ENCODE measurements at regions not wholly inside any gene's neighbourhood (a gene's known extent, or its start where the extent isn't known, plus 50 kb on each side); places are given as distances from the start of the nearest gene placed in this dataset.
"Not testable (repeated sequence)": the region's sequence is repeated elsewhere in the genome, so short reads cannot be mapped to it uniquely, and the experiment has no call there.

GRCh38 chr6:141521440-141521839 is 611.3 kb upstream of the GJE1 start:
- TF ChIP-seq CTCF (conservative IDR thresholded peaks at IDR 0.05), result no peak
- H3K4me1 Mint-ChIP-seq, result no peaks in the 10 kb centered on the region

GRCh38 chr6:141513830-141514229 is 618.9 kb upstream of the GJE1 start:
- Mint-ChIP-seq H3K27ac (ENCODE audit: unreplicated experiment) (no peak overlapping the region), H3K4me3 (no peak overlapping the region), H3K36me3 (ENCODE audit: low read depth) (no peaks in the 10 kb centered on the region), H3K27me3 (ENCODE audit: low read depth) (no peaks in the 10 kb centered on the region), H3K9me3 (no peaks in the 10 kb centered on the region), H3K4me1 (no peaks in the 10 kb centered on the region)
- no peak for DNase-seq (ENCODE audit: low read depth, low spot score)
- TF ChIP-seq CTCF (conservative IDR thresholded peaks at IDR 0.05), result no peak

More at GRCh38 chr6:141521440-141521839, 611.3 kb upstream of the GJE1 start:
- H3K27me3 Mint-ChIP-seq (ENCODE audit: low read depth), result no peaks in the 10 kb centered on the region
- no peak overlapping the region for H3K4me3 Mint-ChIP-seq
- no peaks in the 10 kb centered on the region for H3K36me3 Mint-ChIP-seq (ENCODE audit: low read depth)
- peaks cover 4% of the 10 kb centered on the region for H3K9me3 Mint-ChIP-seq
- no peak overlapping the region for H3K27ac Mint-ChIP-seq (ENCODE audit: unreplicated experiment)
- no peak for DNase-seq (ENCODE audit: low read depth, low spot score)

GRCh38 chr6:141510803-141511202 is 621.9 kb upstream of the GJE1 start:
- no peak for TF ChIP-seq CTCF (conservative IDR thresholded peaks at IDR 0.05)
- H3K27ac Mint-ChIP-seq (ENCODE audit: unreplicated experiment), result no peak overlapping the region
- no peaks in the 10 kb centered on the region for H3K27me3 Mint-ChIP-seq (ENCODE audit: low read depth)
- no peak for DNase-seq (ENCODE audit: low read depth, low spot score)
- H3K36me3 Mint-ChIP-seq (ENCODE audit: low read depth), result peaks cover 7% of the 10 kb centered on the region
- peaks cover 5% of the 10 kb centered on the region for H3K9me3 Mint-ChIP-seq
- no peaks in the 10 kb centered on the region for H3K4me1 Mint-ChIP-seq
- H3K4me3 Mint-ChIP-seq, result no peak overlapping the region

- H3K27me3 Mint-ChIP-seq (ENCODE audit: low read depth); H3K4me3 Mint-ChIP-seq; H3K4me1 Mint-ChIP-seq; H3K27ac Mint-ChIP-seq (ENCODE audit: unreplicated experiment); DNase-seq (ENCODE audit: low read depth, low spot score): not testable (repeated sequence)
- peaks cover 19% of the 10 kb centered on the region for H3K9me3 Mint-ChIP-seq
- peaks cover 16% of the 10 kb centered on the region for H3K36me3 Mint-ChIP-seq (ENCODE audit: low read depth)
Observed at GRCh38 chr6:141506062-141506461, 626.7 kb upstream of the GJE1 start.

GRCh38 chr6:141504318-141504717 is 628.4 kb upstream of the GJE1 start:
- Mint-ChIP-seq H3K36me3 (ENCODE audit: low read depth) (peaks cover 16% of the 10 kb centered on the region), H3K9me3 (peaks cover 19% of the 10 kb centered on the region), H3K27ac (ENCODE audit: unreplicated experiment) (peak overlapping the region; percentile 57)
- not testable (repeated sequence) for H3K4me3 Mint-ChIP-seq; H3K4me1 Mint-ChIP-seq; H3K27me3 Mint-ChIP-seq (ENCODE audit: low read depth); DNase-seq (ENCODE audit: low read depth, low spot score)

GRCh38 chr6:141501616-141502015 is 631.1 kb upstream of the GJE1 start:
- no peaks in the 10 kb centered on the region for H3K27me3 Mint-ChIP-seq (ENCODE audit: low read depth)
- no peak for TF ChIP-seq CTCF (conservative IDR thresholded peaks at IDR 0.05)
- no peak for DNase-seq (ENCODE audit: low read depth, low spot score)
- H3K27ac Mint-ChIP-seq (ENCODE audit: unreplicated experiment), result no peak overlapping the region
- H3K4me1 Mint-ChIP-seq, result peaks cover 2% of the 10 kb centered on the region
- peaks cover 16% of the 10 kb centered on the region for H3K36me3 Mint-ChIP-seq (ENCODE audit: low read depth)
- H3K9me3 Mint-ChIP-seq, result peaks cover 23% of the 10 kb centered on the region
- no peak overlapping the region for H3K4me3 Mint-ChIP-seq

GRCh38 chr6:141498977-141499376 is 633.7 kb upstream of the GJE1 start:
- Mint-ChIP-seq H3K9me3 (peaks cover 22% of the 10 kb centered on the region), H3K27me3 (ENCODE audit: low read depth) (no peaks in the 10 kb centered on the region), H3K4me3 (no peak overlapping the region)

More at GRCh38 chr6:141498977-141499376, 633.7 kb upstream of the GJE1 start:
- no peak for TF ChIP-seq CTCF (conservative IDR thresholded peaks at IDR 0.05)
- DNase-seq (ENCODE audit: low read depth, low spot score), result no peak
- H3K4me1 Mint-ChIP-seq, result peaks cover 10% of the 10 kb centered on the region
- no peak overlapping the region for H3K27ac Mint-ChIP-seq (ENCODE audit: unreplicated experiment)
- peaks cover 5% of the 10 kb centered on the region for H3K36me3 Mint-ChIP-seq (ENCODE audit: low read depth)

Data from neural crest cell (in vitro differentiated cells).